NCI-H2196 (cell line): ENCODE measurements at regions not wholly inside any gene's neighbourhood (a gene's known extent, or its start where the extent isn't known, plus 50 kb on each side); places are given as distances from the start of the nearest gene placed in this dataset.
"Not testable (repeated sequence)": the region's sequence is repeated elsewhere in the genome, so short reads cannot be mapped to it uniquely, and the experiment has no call there.

ENCODE experiments used
- DNase-seq: peaks from one replicate; lab custom pipeline; 2025; ENCODE audit not compliant: unreplicated experiment; lab: John Stamatoyannopoulos, UW

GRCh38 chr2:111463956-111464355 lies 343.2 kb downstream of the BCL2L11 start:
- DNase-seq = not testable (repeated sequence)

GRCh38 chr2:111464367-111464766 lies 343.7 kb downstream of the BCL2L11 start:
- not testable (repeated sequence) for DNase-seq

- not testable (repeated sequence) for DNase-seq
Measured at GRCh38 chr2:111465521-111465920, 344.8 kb downstream of the BCL2L11 start.

- DNase-seq = not testable (repeated sequence)
Measured at GRCh38 chr2:111466744-111467143, 346.0 kb downstream of the BCL2L11 start.

- not testable (repeated sequence) for DNase-seq
Measured at GRCh38 chr2:111470924-111471323, 350.2 kb downstream of the BCL2L11 start.

- not testable (repeated sequence) for DNase-seq
Measured at GRCh38 chr2:111471791-111472530, 351.2 kb downstream of the BCL2L11 start.

- not testable (repeated sequence) for DNase-seq
Measured at GRCh38 chr2:111472844-111473403, 352.2 kb downstream of the BCL2L11 start.

GRCh38 chr2:111473522-111473921 lies 352.8 kb downstream of the BCL2L11 start:
- not testable (repeated sequence) for DNase-seq

GRCh38 chr2:111474198-111474705 lies 353.5 kb downstream of the BCL2L11 start:
- DNase-seq = not testable (repeated sequence)

- not testable (repeated sequence) for DNase-seq
Measured at GRCh38 chr2:111478335-111478734, 357.6 kb downstream of the BCL2L11 start.

GRCh38 chr2:111478871-111479318 lies 358.2 kb downstream of the BCL2L11 start:
- DNase-seq = not testable (repeated sequence)

GRCh38 chr2:111480016-111480625 lies 359.4 kb downstream of the BCL2L11 start:
- not testable (repeated sequence) for DNase-seq

GRCh38 chr2:111480633-111481032 lies 359.9 kb downstream of the BCL2L11 start:
- not testable (repeated sequence) for DNase-seq

- DNase-seq = not testable (repeated sequence)
Measured at GRCh38 chr2:111481219-111481618, 360.5 kb downstream of the BCL2L11 start.

GRCh38 chr2:111482987-111483679 lies 362.4 kb downstream of the BCL2L11 start:
- DNase-seq = not testable (repeated sequence)

GRCh38 chr2:111484097-111484496 lies 363.4 kb downstream of the BCL2L11 start:
- not testable (repeated sequence) for DNase-seq

- DNase-seq = not testable (repeated sequence)
Measured at GRCh38 chr2:111485895-111486294, 365.2 kb downstream of the BCL2L11 start.

- not testable (repeated sequence) for DNase-seq
Measured at GRCh38 chr2:111488451-111488850, 367.7 kb downstream of the BCL2L11 start.

- DNase-seq = not testable (repeated sequence)
Measured at GRCh38 chr2:111489460-111489859, 368.7 kb downstream of the BCL2L11 start.

- not testable (repeated sequence) for DNase-seq
Measured at GRCh38 chr2:111491181-111491580, 370.5 kb downstream of the BCL2L11 start.

- not testable (repeated sequence) for DNase-seq
Measured at GRCh38 chr2:111491614-111492013, 370.9 kb downstream of the BCL2L11 start.
